HG02885 (cell line): ENCODE measurements at regions not wholly inside any gene's neighbourhood (a gene's known extent, or its start where the extent isn't known, plus 50 kb on each side); places are given as distances from the start of the nearest gene placed in this dataset.
"Not testable (repeated sequence)": the region's sequence is repeated elsewhere in the genome, so short reads cannot be mapped to it uniquely, and the experiment has no call there.

Source experiments
- ATAC-seq: cut with Tn5 transposase; IDR thresholded peaks from one replicate; pipeline ENCODE4 v1.9.1; 2021; ENCODE audit warnings: mild to moderate bottlenecking; ENCODE audit not compliant: unreplicated experiment, poor library complexity

DNA sequence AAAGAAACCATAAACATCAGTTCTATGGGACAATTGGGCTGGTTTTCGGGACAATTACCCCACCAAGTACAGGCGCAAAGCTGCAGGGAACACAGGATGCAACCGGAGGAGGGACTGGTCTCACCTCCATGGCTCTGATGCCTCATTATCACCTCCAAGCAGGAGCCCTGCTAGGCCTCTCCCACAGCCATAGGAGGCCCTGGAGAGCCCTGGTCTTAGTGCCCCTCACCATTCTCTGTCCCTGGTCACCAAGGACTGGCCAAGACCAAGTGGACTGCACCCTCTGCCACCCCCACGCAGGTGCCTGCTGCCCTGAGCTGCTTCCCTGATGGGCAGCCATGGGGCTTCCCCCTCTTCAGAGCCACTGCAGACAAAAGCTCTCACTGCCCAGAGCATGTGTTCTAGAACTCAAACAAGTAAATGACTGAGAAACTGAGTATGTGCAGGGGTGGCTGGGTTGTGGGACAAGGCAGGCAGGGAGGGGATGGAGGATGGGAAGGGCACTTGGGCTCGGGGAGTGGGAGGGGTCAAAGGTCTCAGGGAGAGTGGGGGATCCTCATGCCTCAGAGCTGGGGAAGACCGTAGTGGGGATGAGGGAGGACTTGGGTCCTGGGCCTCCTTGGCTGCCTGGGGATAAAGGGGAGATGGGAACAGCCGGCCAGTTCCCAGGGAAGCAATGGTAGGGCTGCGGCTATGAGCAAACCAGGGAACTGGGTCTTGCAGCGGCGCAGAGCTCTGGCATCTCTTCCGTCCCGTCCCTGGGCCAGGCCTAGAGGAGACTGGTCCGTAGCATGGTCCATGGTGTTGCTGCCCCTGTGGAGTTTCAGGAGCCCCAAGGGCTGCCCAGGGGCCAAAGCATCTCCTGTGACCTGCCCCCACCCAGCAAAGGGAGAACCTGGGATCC lies 435.1 kb downstream of the PREX1 start:
- ATAC-seq: no peak

DNA sequence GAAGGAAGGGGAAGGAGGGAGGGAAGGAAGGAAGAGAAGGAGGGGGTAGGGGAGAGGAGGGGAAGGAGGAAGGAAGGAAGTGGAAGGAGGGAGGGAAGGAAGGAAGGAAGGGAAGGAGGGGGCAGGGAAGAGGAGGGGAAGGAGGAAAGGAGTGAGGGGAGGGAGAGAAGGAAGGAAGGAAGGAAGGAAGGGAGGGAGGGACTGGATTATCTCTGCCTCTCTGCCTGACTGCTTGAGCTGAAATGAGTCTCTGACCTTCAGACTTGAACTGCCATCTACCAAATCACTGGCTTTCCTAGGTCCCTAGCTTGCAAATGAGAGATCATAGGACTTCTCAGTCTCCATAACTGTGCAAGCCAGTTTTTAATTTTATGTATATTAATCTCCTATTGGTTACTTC lies 436.8 kb downstream of the PREX1 start:
- ATAC-seq: no peak

DNA sequence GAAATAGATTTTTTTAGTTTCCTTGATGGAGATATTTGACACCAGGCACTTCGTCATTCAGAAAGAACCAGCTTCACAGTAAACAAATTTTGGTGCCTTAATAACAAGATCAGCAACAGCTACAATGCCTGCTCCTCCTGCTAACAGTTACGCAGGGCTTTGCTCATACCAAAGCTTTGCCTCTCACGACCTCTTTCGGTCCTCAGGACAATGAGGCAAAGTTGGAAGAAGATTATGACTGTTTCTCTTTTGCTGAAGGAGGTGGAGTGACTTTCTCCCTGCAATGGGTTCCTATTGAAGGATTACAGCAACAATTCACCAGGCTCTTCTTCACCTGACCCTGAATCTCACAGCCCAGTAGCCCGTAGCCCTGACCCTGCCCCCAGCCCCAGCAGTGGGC lies 440.1 kb downstream of the PREX1 start:
- no peak for ATAC-seq

DNA sequence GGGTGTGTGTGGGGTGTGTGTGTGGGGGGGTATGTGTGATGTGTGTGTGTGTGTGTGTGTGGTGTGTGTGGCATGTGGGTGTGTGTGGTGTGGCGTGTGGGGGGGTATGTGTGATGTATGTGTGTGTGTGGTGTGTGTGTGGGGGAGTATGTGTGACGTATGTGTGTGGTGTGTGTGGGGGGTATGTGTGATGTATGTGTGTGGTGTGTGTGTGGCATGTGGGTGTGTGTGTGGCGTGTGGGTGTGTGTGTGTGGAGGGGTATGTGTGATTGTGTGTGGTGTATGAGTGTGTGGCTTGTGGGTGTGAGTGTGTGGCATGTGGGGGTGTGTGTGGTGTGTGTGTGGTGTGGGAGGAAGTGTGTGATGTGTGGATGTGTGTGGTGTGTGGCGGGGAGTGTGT lies 442.3 kb downstream of the PREX1 start:
- ATAC-seq: no peak

DNA sequence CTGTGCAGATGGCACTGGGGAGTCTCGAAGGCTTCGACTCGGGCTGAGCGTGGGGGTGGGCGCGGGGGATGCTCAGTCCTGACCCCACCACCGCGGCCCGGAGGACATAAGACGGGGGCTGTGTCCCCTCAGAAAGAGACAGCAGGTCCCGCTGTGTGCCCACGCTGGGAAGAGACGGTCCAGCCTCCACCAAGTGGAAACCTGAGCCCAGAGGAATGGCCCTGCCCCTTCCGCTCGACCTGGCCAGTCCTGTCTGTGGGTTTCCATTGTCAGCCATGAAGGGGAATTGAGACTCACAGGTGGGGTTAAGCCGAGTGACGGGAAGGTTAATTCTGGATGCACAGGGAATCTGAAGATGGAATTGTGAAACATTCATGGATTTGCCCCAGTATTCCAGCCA lies 442.7 kb downstream of the PREX1 start:
- no peak for ATAC-seq

DNA sequence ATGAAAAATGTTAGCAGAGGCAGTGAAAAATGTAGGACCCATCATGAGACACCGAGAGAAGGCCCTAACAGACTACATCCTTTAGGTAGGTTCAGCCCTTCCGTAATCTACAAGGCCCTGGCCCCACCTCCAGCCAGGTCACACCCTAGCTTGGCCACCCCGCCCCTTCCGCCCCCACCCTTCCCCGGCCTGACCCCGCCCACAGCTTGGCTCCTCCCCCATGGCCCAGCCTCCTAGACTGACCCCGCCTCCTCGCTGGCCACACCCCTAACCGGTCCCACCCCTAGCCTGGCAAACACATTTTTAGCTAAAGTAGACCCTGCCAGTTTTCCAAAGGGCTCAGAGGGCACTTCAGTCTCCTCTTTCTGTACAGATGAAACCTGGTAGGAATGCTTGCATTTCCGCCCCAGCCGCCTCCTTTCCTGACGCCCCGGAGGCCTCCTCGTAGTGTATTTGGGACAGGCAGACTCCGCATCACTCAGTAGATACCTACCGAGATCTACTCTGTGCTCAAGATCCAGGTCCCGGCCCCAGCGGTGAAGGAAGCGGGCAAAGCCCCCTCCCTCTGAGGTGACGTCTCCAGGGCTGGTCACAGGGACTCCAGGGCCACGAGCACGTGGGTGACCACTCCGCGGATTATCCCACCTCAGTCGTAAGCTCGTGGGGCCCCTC lies 443.5 kb downstream of the PREX1 start:
- ATAC-seq: no peak

DNA sequence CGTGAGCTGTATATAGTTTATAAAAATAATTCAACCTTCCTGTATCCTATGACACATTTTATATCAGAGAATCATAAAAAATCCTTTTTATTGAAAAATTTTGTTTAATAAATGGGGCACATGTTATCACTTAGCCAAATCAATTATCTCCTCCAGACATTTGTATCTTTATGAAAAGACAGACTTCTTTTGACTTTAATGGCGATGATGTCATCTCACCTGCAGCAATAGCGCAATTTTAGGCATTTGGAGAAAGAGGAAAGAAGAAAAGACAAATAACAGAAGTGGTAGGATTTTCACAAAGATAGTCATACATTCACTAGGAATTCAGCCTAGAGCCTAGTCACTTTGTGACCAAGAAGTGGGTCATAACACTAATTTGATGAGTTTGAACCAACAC lies 444.5 kb downstream of the PREX1 start:
- ATAC-seq: no peak

DNA sequence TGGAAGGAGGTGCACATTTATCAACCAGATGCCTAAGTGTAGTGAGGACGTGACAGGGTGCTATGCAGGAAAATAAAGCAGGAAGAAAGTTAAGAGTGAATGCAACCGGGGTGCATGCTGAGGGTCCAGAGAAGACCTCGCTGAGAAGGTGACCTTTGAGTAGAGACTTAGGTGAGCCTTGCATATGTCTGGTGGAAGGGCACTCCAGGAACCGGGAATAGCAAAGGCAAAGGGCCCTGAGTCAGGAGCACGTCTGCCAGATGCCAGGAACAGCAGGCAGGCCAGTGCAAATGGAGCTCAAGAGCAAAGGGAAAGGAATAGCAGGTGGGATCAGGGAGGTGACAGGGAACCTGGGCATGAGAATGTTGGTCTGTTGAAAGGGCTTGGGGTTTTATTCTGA lies 445.5 kb downstream of the PREX1 start:
- ATAC-seq: no peak

DNA sequence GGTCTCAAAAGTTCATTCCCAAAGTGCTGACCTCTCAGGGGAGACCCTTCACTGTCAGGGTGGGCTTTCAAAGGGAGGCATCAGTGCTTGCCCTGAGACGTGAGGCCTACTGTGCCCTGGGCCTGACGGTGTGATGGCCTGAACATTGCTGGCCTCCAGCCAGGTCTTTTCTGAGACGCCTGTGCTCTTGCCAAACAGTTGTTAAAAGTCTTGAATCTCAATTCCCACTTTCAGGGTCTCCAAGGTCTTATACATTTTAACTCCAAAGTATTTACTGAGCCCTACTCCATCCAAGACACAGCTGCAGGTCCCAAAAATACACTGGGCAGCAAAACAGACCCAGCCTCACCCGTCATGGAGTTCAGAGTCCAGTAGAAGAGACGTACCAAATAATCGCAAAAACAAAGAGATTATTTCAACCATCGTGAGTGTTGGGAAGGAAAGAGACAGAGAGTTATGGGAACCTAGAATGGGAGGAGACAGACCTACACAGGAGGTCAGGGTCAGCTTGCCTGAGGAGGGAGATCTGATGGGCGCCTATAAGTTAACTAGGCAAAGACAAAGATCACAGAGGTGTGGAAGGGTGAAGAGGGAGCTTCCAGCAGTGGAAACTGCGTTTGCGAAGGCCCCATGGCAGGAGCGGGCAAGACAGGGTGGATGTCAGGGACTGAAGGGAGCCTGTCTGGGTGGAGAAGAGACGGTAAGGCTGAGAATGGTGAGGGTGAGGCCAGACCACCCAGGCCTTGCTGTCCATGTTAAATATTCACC lies 446.3 kb downstream of the PREX1 start:
- no peak for ATAC-seq

DNA sequence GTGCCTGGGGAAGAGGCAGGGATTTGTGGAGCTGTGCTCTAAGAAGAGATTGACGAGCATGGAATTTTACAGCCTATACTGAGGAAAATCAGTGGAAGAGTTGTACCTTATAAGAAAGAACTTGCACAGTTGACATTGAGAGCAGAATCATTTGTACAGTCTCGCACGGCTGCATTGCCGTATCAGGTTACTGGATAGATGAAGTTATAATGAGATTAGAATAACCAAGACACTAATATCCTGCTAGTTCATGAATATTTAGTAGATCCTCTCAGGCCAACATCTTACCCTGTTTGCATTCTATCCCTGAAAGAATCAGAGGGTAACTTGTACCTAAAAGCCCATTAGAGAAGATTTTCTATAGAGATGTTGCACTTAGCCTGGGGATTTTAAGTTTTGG lies 447.1 kb downstream of the PREX1 start:
- no peak for ATAC-seq

DNA sequence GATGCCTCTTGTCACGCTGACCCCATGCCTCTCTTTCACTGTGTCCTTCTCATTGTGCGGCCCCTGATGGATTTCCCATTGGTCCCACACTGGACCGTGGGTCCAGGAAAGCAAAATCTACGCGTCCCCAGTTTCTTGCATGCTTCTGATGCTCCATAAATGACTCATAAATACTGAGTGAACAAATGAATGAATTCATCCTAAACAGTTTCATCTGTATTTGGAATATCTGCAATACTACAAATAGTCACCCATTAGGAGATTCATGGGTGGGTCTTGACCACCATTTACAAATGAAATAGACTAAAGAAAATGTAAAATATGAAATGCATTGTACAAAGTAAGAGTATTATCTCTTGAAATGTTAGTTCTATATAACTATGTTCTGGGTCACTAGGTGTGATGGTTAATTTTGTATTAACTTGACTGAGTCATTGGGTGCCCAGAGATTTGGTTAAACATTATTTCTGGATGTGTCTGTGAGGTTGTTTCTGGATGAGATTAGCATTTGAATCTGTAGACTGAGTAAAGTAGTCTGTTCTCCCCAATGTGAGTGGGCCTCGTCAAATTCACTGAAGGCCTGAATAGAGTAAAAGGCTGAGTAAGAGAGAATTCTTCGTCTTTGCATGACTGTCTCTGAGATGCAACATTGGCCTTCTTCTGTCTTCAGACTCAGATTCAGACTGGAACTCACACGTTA lies 448.7 kb downstream of the PREX1 start:
- ATAC-seq: no peak

DNA sequence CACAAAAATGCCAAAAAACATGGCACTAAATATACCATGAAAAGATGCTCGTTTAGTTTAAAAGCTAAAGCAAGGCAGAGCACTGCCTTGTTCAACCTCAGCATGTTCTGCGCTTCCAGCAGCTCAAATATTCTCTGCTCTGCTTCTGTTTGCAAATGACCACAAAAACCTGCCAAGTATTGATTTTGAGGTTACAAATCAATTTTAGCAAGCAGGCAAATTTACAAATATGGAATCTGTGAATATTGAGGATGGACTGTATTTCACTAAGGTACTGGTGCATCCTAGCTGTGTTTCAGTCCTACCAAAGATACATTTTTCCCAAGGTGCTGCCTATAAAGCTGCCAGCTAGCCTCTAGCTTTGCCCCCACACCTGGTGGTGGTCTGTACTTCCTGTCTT lies 449.9 kb downstream of the PREX1 start:
- ATAC-seq: no peak

DNA sequence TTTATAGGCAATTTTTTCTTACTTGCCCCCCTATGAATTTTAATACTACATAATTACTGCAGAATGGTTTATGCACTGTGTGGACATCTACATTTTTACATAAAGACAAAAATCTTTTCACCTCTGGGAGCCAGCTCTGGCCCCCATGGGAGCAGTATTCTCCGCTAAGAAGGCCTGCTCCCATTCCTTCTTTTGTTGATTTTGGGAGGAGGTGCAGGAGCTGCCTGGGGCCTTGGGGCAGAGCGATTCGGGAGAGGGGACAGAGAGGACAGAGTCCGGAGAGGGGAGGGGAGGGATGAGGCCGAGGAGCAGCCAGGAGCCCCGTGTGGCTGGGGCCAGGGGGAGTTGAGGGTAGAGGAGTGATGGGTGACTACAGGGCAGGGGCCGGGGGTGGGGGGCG lies 452.0 kb downstream of the PREX1 start:
- ATAC-seq: no peak

DNA sequence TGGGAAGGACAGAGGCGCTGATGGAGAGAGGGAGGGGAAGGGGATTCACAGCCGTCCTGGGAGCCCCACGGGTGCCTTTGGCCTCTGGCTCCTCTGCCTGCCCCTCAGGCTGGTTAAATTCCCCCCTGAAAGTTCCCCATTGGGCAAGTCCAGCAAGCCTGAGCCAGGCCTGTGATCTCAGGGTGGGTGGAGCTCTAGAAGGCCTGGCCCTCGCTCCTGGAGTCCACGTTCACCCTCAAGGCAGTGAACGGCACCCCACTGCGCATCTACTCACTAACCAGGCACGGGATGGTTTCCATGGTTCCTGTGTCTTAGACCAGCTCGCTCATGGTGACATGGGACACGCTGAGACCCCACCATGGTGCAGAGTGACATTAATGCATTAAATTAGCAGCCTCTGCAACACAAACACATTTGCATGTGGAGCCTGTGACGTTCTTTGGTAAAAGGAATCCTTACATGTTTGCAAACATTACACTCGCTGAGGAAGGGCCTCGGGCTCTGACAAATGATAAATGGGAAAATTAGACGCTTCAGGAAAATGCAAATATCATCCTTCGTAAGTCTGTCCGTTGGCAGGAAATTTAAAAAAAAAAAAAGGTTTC lies 452.7 kb downstream of the PREX1 start:
- no peak for ATAC-seq

DNA sequence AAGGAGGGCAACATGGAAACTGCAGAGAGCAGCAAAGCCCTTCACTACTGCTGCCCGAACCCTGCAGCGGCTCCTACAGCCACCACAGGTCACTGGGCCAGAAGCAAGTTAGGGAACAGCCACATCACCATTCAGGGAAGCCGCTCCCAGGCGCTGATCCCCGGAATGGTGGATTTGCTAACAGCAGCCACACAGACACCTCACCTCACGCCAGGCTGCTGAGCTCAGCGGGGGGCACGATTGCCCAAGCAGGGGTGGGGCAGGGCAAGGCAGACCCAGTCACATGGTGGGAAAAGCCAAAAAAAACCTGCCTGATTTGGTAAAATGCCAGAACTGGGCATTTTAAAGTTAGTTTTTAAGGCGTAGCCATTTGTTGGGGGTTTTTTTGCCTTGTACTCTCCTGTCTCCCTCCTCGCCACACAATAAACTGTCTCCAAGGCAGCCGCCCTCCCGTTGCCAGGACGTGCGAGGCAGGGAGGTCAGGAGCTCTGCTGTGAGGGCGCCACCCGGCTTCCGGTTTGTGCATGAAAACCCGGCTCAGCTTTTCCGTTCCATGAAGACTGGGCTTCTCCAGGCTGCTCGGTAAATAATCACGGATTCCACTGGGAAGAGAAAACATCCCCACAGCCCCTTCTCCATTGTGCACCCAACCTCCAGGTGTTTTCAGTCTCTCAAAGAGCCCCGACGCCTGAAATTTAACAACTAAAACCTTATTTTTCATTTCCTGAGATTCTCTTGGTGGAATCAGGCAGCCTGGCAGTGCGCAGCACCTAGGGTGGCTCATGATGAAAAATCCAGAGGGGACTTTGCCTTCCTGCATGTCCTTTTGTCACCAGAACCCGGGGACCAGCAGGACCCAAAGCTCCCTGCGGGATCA lies 453.5 kb downstream of the PREX1 start:
- not testable (repeated sequence) for ATAC-seq

DNA sequence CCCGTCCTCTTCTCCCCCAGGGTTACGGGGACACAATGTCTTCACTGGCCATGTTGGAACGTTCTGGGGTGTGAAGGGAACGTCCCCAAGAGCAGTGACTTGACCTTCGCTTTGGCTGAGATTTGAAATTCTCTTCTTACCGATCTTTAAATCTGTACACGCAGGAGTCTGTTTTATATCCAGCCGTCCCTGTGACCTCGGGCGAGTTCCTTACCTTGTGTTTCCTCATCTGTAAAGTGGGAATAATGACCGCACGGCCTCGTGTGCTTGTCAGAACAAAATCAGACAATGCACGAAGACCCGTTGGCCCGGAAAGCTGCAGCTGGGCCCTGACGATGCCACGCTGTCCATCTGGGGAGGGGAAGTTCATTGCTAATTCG lies 454.3 kb downstream of the PREX1 start:
- no peak for ATAC-seq

DNA sequence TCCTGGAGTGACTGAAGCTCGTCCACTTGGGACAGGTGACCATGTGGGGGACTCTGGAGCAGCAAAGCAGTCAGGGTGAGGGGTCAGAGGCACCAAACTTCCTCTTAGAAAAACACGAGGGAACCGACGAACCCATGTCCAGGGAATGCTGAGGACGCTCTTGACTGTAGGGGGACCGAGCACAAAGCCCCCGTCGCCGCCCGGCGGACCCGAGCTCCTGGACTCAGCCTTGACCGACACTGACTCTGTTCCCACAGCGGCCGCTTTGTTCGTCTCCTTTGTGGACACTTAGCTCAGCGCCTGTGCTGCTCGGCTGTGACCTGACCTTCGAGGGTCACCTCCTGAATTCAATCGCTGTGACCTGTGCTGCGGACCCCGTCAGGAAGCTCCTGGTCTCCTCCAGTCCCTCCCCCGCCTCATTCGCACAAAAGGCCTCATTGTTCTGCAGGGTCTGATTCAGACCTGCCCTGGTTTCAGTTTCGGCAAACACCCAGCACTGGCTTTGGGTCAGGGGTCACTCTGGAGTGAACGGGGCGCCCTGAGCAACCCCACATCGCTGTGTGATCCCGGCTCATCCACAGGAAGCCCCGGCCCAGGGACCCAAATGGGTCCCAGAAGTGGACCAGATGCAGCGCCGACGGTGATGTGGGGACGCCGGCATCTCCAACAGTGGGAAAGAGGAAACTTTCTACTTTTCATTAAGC lies 454.8 kb downstream of the PREX1 start:
- not testable (repeated sequence) for ATAC-seq

DNA sequence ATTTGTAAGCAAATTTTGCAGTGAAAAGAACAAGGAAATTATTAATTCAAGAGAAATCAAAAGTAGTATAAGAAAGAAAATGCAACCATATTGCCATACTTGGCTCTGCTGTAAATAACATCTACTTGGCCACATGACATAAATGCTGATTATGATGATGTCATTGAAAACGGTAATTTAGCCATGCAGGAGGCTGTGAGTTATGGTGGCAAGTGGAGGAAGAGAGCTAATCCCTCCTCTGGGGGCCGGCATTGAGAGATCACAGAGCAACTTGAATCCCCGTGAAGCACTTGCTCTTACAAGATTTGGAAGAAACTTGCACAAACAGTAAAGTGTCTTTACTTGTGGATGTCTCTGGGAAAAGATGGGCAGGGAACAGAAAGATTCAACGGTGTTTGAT lies 456.6 kb downstream of the PREX1 start:
- no peak for ATAC-seq

DNA sequence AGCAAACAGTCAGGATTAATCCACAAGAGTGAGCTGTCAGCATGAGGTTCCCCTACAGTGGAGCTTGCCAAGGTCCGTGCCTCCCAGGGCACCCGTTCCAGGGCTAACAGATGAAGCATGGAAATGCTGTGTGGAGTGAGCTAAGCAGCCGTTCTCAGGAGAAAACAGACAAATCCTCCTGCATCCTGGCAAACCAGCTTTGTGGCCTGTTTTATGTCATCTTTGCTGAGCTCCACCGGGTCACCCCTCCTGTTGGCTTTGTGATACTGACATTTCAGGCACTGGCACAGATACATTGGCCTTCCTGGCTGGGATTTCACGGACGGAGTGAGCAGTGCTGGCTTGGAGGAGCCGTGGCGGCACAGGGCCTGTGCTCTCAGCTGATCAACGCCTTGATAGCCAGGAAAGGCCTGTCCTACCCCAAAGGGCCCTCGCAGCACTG lies 459.2 kb downstream of the PREX1 start:
- not testable (repeated sequence) for ATAC-seq
